ENCODE measurements at regions not wholly inside any gene's neighbourhood (a gene's known extent, or its start where the extent isn't known, plus 50 kb on each side); places are given as distances from the start of the nearest gene placed in this dataset.

DNA sequence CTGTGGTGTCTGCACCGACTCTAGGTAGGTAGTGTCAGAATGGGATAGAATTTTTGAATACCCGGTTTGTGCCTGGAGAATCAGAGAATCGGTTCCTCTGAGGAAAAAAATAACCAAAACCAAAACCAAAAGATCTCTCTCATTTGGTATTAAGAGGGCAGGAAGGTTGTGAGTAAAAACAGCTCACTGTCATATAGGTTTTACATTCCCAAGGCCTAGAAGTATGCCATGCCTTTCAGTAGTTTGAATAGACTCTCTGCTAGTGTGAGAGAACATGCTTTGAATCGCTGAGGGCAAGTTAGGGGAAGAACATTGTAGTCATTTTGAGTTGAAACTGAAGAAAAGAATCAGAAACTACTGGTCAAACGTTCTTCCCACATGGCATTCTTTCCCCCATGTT is 411.4 kb upstream of the CD180 start:
- Histone ChIP-seq H3K9me3 (ENCODE audit: insufficient read depth, low read depth) (no peaks in the 10 kb centered on the region), H3K79me2 (ENCODE audit: low read depth) (no peaks in the 10 kb centered on the region), H3K4me3 (no peak overlapping the region), H3K4me1 (replicated peaks; ENCODE audit: insufficient read depth) (no peaks in the 10 kb centered on the region), H4K20me1 (ENCODE audit: insufficient read depth) (no peaks in the 10 kb centered on the region), H3K36me3 (ENCODE audit: low read depth) (no peaks in the 10 kb centered on the region), H3K9me2 (ENCODE audit: insufficient read depth) (peaks cover 4% of the 10 kb centered on the region; the same call in 1 of the 2 replicates), H3F3A (ENCODE audit: insufficient read depth, low read depth) (no peaks in the 10 kb centered on the region), H3K27me3 (ENCODE audit: insufficient read depth, low read depth) (no peaks in the 10 kb centered on the region), H3K27ac (no peak overlapping the region), H3K4me2 (no peak overlapping the region), H2AFZ (no peak overlapping the region)
- TF ChIP-seq CTCF (conservative IDR thresholded peaks at IDR 0.05), result no peak
- TF ChIP-seq EZH2 (IDR thresholded peaks at IDR 0.05; ENCODE audit: low read depth), result no peak
- CTCF ChIA-PET, result no interaction called here
- no peak for DNase-seq
- POLR2A ChIA-PET (ENCODE audit: unreplicated experiment), result no interaction called here
- intact Hi-C loops (cut with micrococcal nuclease; ENCODE audit: unreplicated experiment), result no loop called here
- no TSS peak for BruUV-seq (replicated peaks)

DNA sequence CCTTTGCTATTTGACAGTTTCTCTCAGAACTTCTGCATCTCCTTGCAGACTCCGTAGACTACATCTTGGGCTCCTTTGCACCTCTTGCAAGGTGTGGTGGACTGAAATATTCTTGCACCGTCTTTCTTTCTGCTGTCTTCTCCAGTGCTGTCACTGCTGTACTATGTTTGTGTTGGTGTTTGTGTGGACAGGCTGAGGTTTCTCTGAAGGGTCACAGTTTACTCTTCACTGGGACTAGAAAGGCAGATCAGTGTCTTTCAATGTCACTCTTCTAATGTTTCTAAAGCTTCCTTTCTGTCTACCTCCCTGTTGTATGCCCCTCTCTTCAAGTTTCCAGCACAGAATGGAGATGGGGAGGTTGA is 410.0 kb upstream of the CD180 start:
- Histone ChIP-seq H3K4me3 (no peak overlapping the region), H3K27me3 (ENCODE audit: insufficient read depth, low read depth) (no peaks in the 10 kb centered on the region), H2AFZ (no peak overlapping the region), H3K79me2 (ENCODE audit: low read depth) (no peaks in the 10 kb centered on the region), H3K36me3 (ENCODE audit: low read depth) (no peaks in the 10 kb centered on the region), H3K27ac (no peak overlapping the region), H3F3A (ENCODE audit: insufficient read depth, low read depth) (no peaks in the 10 kb centered on the region), H3K9me3 (ENCODE audit: insufficient read depth, low read depth) (no peaks in the 10 kb centered on the region), H3K4me1 (replicated peaks; ENCODE audit: insufficient read depth) (no peaks in the 10 kb centered on the region), H4K20me1 (ENCODE audit: insufficient read depth) (no peaks in the 10 kb centered on the region), H3K4me2 (no peak overlapping the region), H3K9me2 (ENCODE audit: insufficient read depth) (peaks cover 4% of the 10 kb centered on the region; the same call in 1 of the 2 replicates)
- POLR2A ChIA-PET (ENCODE audit: unreplicated experiment), result no interaction called here
- no peak for DNase-seq
- CTCF ChIA-PET, result interaction anchor here (0.6 kb wide), 1 partner anchor 915 kb away, joined by 3 read pairs; no protein-coding TSS in a partner anchor
- TF ChIP-seq CTCF (conservative IDR thresholded peaks at IDR 0.05), result no peak
- TF ChIP-seq EZH2 (IDR thresholded peaks at IDR 0.05; ENCODE audit: low read depth), result no peak
- BruUV-seq (replicated peaks), result no TSS peak
- intact Hi-C loops (cut with micrococcal nuclease; ENCODE audit: unreplicated experiment), result no loop called here

DNA sequence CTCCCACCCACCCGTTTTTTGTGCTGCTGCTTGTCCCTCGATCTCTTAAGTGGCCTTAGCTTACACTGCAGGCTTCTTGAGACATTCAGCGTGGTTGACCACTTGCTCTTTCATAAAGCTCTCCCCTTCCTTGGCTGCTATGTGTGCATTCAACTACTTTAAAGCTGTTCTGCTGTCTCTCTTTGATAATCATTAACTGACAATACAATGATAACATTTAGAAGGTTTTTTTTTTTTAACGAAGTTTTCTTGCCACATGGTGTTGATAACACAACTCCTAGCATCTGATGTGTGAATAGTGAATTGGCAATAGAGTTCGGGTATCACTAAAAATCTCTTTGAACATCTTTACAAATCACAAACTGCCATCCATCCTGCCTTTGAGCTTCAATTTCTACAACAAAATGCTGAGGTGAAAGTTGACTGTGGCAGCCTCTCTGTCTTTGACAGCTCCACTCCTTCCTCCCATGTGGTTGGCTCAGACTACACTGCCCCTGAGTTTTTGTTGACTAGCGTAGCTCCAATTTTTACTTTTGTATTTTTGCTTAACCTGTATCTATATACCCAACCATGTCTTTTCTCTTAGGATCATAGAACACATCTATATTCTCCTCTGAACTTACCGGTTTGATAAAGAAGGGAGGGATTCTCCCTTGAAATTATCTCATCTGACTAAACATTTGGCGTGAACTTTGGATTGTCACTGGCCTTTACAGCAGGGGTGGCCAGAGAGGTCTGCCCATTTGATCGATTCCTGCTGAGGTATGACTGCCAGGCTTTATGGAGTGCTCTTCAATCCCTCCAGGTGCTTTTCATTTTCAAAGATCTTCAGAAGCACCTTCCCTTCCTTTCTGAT is 409.4 kb upstream of the CD180 start:
- DNase-seq, result no peak
- TF ChIP-seq EZH2 (IDR thresholded peaks at IDR 0.05; ENCODE audit: low read depth), result no peak
- TF ChIP-seq CTCF (conservative IDR thresholded peaks at IDR 0.05), result no peak
- H3K27ac ChIP-seq, result no peak overlapping the region
- H4K20me1 ChIP-seq (ENCODE audit: insufficient read depth), result no peaks in the 10 kb centered on the region
- ChIA-PET CTCF (interaction anchor here (0.6 kb wide), 2 partner anchors 96 to 915 kb away, joined by 3 read pairs; no protein-coding TSS in a partner anchor), POLR2A (ENCODE audit: unreplicated experiment) (no interaction called here)
- no peak overlapping the region for H3K4me2 ChIP-seq
- H3K36me3 ChIP-seq (ENCODE audit: low read depth), result no peaks in the 10 kb centered on the region
- no peak overlapping the region for H2AFZ ChIP-seq
- peaks cover 4% of the 10 kb centered on the region; the same call in 1 of the 2 replicates for H3K9me2 ChIP-seq (ENCODE audit: insufficient read depth)
- H3K9me3 ChIP-seq (ENCODE audit: insufficient read depth, low read depth), result no peaks in the 10 kb centered on the region
- intact Hi-C loops (cut with micrococcal nuclease; ENCODE audit: unreplicated experiment), result no loop called here
- no peaks in the 10 kb centered on the region for H3K79me2 ChIP-seq (ENCODE audit: low read depth)
- no TSS peak for BruUV-seq (replicated peaks)
- H3K4me3 ChIP-seq, result no peak overlapping the region
- no peaks in the 10 kb centered on the region for H3K27me3 ChIP-seq (ENCODE audit: insufficient read depth, low read depth)
- no peaks in the 10 kb centered on the region for H3K4me1 ChIP-seq (replicated peaks; ENCODE audit: insufficient read depth)
- H3F3A ChIP-seq (ENCODE audit: insufficient read depth, low read depth), result no peaks in the 10 kb centered on the region
